ENCODE measurements at regions not wholly inside any gene's neighbourhood (a gene's known extent, or its start where the extent isn't known, plus 50 kb on each side); places are given as distances from the start of the nearest gene placed in this dataset.

DNA sequence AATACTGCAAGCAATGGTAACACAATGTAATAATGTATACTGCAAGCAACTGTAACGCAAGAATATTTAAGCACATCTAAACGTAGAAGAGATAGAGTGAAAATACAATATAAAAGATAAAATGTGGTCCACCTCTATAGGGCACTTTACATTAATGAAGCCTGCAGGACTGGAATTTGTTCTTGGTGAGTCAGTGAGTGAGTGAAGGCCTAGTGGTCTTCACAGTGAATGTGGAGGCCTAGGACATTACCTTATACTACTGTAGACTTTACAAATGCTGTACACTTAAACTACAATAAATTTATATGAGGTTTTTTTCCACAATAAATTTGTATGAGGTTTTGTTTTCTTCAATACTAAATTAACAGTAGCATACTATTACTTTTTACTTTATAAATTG is 287.4 kb upstream of the SNX7 start:
- DNase-seq = no peak

DNA sequence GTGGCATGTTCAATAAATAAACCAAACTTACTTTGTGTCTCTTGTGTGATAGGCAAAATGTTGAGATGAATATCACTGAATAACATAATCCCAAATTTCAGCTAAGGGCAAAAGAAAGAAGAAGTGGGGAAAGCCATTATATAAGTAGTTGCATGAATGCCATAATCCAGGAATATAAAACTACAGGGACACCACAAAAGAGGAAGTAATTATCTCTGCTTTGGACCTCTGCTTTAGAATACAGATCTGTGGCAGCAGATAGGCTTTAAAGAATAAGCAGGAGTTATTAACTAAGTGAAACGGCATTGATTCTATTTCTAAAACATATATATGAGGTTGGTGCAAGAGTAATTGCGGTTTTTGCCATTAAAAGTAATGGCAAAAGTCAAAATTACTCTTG is 288.5 kb upstream of the SNX7 start:
- DNase-seq = no peak

- DNase-seq = no peak
These were observed 289.8 kb upstream of the SNX7 start for GRCh38 chr1:98371764-98372163.

DNA sequence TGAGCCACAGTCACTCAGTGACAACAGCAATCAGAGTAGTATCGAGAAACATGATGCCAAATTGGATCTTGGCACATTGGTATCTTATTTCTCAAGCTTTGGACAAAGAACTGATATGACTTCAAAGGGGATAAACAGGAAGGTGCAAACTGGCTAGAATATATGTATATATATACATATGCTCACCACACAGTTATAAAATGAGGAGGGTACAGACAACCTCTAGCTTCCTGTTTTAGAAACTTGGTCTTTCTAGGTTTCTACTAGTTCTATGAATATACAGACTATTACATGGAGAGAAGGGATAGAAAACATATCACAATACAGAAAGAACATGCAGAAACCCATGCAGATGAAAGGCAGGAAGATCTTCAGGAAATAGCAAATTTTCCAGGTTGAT is 292.1 kb upstream of the SNX7 start:
- no peak for DNase-seq

DNA sequence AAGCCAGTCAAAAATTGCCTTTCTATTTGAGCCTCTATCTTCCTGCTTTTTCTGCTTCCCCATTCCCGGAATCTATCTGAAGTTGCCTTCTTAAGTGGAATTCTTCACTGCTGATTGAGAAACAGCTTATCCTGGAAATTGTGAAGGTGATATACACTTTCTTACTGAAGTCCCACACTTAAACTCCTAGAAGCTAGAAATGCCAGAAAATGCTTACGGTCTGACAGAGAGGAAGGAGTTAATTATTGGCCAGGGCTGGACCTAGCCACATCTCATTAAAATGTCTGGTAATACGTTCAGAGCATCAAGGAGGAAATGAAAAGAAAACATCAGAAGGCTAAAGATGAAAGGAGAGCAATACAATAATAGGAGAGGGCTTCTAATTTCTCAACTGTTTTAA is 292.5 kb upstream of the SNX7 start:
- no peak for DNase-seq

GRCh38 chr1:98367426-98367825 is 294.1 kb upstream of the SNX7 start:
- DNase-seq = no peak

- DNase-seq = no peak
These were observed 295.2 kb upstream of the SNX7 start for GRCh38 chr1:98366343-98366742.

DNA sequence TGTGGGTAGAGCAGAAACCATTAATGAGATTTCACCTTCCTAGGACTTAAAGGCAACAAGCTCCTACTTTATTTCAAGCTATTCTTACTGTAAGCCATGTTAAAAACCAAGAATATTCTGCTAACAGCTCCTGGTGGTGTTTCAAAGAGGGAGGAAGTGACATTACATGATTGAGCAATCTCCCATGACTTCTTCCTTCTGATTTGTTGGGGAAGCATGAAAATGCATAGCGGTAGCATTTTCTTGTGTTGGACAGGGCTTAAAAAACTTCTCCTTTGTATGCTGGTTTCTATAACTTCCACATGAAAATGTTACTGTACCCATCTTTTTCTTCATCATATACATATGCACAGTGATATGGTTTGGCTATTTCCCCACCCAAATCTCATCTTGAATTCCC is 297.0 kb upstream of the SNX7 start:
- no peak for DNase-seq

GRCh38 chr1:98360864-98361263 is 300.7 kb upstream of the SNX7 start:
- no peak for DNase-seq

GRCh38 chr1:98355656-98356383 is 305.7 kb upstream of the SNX7 start:
- DNase-seq = no peak

DNA sequence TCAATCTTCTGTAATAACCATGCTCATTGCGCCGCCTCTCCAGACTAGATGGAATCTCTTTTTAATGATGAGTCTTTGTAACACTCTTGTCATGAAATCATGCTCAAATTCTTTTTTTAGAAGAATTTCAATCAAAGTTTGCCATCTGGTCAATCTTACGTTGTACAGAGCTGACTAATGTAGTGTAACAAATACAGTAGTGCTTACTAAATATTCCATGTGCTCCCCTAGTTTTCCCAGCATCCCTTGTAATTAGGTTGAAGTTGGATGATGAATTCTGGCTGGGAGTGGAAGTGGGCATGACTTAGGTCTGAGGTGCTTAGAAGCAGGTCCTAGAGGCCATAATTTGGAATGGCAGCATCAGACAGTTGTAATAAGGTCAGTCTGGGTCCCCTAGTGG is 309.1 kb upstream of the SNX7 start:
- DNase-seq = no peak

GRCh38 chr1:98351561-98351960 is 310.0 kb upstream of the SNX7 start:
- DNase-seq = no peak

- no peak for DNase-seq
These were observed 316.1 kb upstream of the SNX7 start for GRCh38 chr1:98345417-98345816.

DNA sequence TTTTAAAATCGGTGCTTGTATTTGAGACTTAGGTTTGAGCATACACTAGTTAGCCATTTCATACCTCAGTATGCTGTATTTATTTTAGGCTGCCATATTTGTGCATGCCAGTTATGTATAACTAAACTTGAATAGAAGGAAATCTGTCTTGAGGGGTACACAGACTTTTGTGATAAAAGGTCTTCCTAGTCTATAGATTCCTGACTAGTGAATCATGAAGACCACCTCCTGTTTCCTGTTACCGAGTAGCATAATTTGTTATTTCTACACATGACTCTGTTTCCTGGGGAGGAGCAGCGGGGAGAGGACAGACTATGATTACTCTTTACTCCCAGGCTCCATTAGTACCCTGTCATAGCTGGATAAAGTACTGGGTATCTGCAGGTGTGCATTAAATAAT is 316.8 kb upstream of the SNX7 start:
- DNase-seq = no peak

DNA sequence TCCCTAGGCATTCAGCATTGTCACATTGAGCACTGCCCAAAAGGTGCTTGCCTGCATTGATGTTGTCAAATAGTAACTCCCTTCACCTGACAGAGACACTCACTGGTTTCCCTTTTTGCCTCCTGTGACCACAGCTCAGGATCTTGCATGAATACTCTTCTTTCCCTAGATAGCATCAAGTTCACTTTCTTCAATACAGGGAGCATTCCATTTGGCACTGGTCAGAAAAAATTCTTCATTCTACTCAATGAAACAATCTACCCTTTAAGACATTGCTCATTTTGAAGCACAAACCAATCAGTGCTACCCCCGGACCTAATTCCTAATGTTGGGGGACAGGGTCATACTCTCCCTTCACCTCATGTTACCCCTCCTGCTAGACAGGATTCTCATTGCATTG is 319.0 kb upstream of the SNX7 start:
- no peak for DNase-seq

DNA sequence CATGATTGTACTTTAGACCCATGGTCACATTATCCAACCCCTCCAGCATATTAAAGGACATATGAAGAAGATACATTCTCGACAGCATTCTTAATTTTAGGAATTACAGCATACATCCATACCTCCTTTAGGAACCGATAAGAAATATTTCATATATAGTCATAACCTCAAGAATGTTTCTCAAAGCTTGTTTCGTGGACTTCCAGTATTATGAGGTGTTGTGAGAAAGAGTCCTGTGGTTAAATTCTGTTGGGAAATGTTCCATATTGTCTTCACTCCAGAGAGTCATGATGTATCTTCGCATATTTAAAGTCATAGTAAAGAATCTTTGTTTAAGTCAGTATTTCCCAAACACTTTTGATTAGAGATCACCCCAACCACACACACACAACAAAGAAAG is 321.0 kb upstream of the SNX7 start:
- no peak for DNase-seq

- DNase-seq = no peak
These were observed 324.9 kb upstream of the SNX7 start for GRCh38 chr1:98336472-98337083.

DNA sequence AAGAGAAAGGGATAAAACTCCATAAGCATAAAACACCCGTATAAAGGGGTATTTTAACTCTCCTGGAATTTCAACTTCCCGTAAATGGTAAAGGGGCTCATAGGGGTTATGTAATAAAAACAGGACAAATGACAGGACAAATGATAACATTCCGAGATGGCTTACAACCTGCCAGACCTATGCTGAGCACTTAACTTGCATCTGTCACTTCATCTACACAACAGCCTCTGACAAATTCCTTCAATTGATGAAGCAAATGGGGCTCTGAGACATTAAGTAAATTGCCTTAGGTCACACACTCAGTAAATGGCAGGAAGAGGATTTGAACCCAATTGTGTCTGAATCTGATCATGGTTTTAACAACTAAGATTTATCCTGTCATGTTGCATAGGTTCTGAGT is 327.6 kb upstream of the SNX7 start:
- no peak for DNase-seq

DNA sequence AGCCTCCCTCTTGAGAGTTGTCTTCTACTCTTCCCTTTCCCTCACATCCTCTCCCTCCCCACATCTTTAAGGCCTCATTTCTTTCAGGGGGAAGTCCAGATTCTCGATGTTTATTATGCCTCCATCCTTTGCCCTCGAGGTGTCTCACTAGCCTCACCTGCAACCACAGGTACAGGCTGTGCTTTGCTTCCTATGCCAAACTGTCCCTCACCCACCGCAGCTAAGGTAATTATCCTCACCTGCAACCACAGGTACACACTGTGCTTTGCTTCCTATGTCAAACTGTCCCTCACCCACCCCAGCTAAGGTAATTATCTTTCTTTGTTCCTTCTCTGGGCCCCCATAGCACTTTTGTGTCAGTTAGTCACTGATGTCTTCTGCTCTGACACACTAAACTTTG is 328.1 kb upstream of the SNX7 start:
- DNase-seq = no peak

DNA sequence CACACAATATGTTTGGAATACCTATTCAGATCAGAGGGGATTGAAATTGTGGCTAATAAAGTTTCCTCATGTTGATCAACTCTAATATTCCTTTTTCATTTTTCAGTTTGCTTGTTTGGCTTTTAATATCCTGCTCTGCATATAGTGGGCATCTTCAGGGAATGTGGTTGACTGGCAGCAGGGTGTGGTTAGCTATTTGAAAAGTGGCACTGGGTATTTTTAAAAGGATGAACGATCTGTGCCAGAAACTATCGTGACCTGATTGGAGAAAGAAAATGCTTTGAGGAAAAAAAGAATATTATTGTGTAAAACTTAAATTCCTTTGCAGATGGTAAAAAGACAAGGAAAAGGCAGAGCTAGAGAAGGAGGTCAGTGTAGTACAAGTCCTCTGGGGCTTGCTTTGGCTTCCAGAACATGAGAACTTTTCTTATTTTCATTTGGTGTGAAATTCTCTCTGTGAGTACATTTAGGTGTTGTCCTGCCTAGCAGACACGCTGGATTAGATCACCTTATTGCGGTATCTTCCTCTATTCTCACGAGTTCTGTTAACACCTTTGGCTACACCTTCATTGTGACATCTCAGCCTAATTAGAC is 329.7 kb upstream of the SNX7 start:
- no peak for DNase-seq

DNA sequence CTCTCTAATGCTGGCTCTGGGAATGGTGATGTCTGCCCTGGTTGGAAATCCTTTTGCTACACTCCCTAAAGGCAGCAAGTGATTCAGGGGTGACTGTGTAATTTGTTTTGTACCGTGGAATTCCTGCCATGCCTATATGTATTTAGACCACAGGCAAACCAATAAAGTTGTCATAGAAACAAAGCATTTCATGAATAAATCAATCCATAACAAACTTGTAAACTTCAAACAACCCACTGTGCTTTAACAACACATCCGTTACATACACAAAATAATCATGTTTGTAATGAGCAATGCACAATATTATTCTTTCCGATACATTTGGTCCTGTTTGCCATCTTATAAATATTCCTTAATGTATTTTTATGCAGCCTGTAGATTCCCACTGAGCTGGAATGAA is 330.3 kb upstream of the SNX7 start:
- no peak for DNase-seq

GRCh38 chr1:98330224-98330623 is 331.3 kb upstream of the SNX7 start:
- no peak for DNase-seq

GRCh38 chr1:98328855-98329254 is 332.7 kb upstream of the SNX7 start:
- no peak for DNase-seq

- no peak for DNase-seq
These were observed 334.2 kb upstream of the SNX7 start for GRCh38 chr1:98327220-98327861.
